Suprapubic skin (tissue), 4 donors: ENCODE measurements at regions not wholly inside any gene's neighbourhood (a gene's known extent, or its start where the extent isn't known, plus 50 kb on each side); places are given as distances from the start of the nearest gene placed in this dataset.

Experiments
- DNase-seq, 2 donors: peaks; one replicate each; pipeline ENCODE4 v3.0.0-alpha.2; 2019; ENCODE audit warnings: low spot score in 2 of 2
- H3K27ac ChIP-seq: fragments of 200-600 bp; sonication (generic); one replicate; pipeline ENCODE4 v1.5.1; 2019
- H3K27me3 ChIP-seq: fragments of 200-600 bp; sonication (generic); one replicate; pipeline ENCODE4 v1.5.1; 2019
- H3K36me3 ChIP-seq: fragments of 200-600 bp; sonication (generic); one replicate; pipeline ENCODE4 v1.5.1; 2019
- H3K4me1 ChIP-seq: fragments of 200-600 bp; sonication (generic); one replicate; pipeline ENCODE4 v1.5.1; 2019
- H3K4me3 ChIP-seq: fragments of 200-600 bp; sonication (generic); one replicate; pipeline ENCODE4 v1.5.1; 2019; ENCODE audit warnings: mild to moderate bottlenecking
- H3K9me3 ChIP-seq: fragments of 200-600 bp; sonication (generic); one replicate; pipeline ENCODE4 v1.5.1; 2019
- EP300 ChIP-seq: sonication (generic); formaldehyde crosslinking; IDR thresholded peaks from one replicate; pipeline ENCODE4 v1.6.1; 2017; ENCODE audit warnings: antibody characterized with exemption
- POLR2A ChIP-seq, 2 donors: fragments of 450-650 bp; IDR thresholded peaks; one replicate each; pipeline ENCODE4 v1.6.1; 2017; ENCODE audit warnings: antibody characterized with exemption in 2 of 2, mild to moderate bottlenecking in 2 of 2, moderate library complexity in 2 of 2
- POLR2AphosphoS5 ChIP-seq, 3 donors: sonication (generic); formaldehyde crosslinking; IDR thresholded peaks; one replicate each; pipeline ENCODE4 v1.6.1; 2017; ENCODE audit warnings: antibody characterized with exemption in 3 of 3
- WGBS: methylation state at CpG from one replicate; pipeline ENCODE4 v1.1.5; 2018; 5-methylcytosine and 5-hydroxymethylcytosine counted together
- TF ChIP-seq, protein P1 (sequence below), 2 donors: fragments of 200-600 bp in 1 of 2; fragments of 450-650 bp in 1 of 2; sonication (generic) in 1 of 2; IDR thresholded peaks; one replicate each; pipeline ENCODE4 v1.5.1; 2016 to 2019; ENCODE audit warnings: antibody characterized with exemption in 2 of 2, mild to moderate bottlenecking in 1 of 2, moderate library complexity in 1 of 2

- Histone ChIP-seq H3K36me3 (no peaks in the 10 kb centered on the region), H3K27me3 (no peaks in the 10 kb centered on the region), H3K9me3 (no peaks in the 10 kb centered on the region), H3K4me1 (peaks cover 3% of the 10 kb centered on the region), H3K27ac (no peak overlapping the region), H3K4me3 (no peak overlapping the region)
- TF ChIP-seq, protein P1, sequence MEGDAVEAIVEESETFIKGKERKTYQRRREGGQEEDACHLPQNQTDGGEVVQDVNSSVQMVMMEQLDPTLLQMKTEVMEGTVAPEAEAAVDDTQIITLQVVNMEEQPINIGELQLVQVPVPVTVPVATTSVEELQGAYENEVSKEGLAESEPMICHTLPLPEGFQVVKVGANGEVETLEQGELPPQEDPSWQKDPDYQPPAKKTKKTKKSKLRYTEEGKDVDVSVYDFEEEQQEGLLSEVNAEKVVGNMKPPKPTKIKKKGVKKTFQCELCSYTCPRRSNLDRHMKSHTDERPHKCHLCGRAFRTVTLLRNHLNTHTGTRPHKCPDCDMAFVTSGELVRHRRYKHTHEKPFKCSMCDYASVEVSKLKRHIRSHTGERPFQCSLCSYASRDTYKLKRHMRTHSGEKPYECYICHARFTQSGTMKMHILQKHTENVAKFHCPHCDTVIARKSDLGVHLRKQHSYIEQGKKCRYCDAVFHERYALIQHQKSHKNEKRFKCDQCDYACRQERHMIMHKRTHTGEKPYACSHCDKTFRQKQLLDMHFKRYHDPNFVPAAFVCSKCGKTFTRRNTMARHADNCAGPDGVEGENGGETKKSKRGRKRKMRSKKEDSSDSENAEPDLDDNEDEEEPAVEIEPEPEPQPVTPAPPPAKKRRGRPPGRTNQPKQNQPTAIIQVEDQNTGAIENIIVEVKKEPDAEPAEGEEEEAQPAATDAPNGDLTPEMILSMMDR (IDR thresholded peaks at IDR 0.05) = peak; percentile 2 to 40
- TF ChIP-seq EP300 (no peak), POLR2A (IDR thresholded peaks at IDR 0.05) (no peak)
- WGBS = 22% methylated on average over 9 of the region's 9 CpGs
- no peak for DNase-seq
Observed at GRCh38 chr12:98424726-98425401, 90.5 kb upstream of the TMPO start.

- no peaks in the 10 kb centered on the region for H3K9me3 ChIP-seq
- no peak overlapping the region for H3K4me3 ChIP-seq
- DNase-seq = no peak
- no peaks in the 10 kb centered on the region for H3K27me3 ChIP-seq
- 82% methylated on average over 4 of the region's 4 CpGs for WGBS
- peaks cover 3% of the 10 kb centered on the region for H3K4me1 ChIP-seq
- TF ChIP-seq EP300 = no peak
- no peak for TF ChIP-seq POLR2A (IDR thresholded peaks at IDR 0.05)
- no peak for TF ChIP-seq POLR2AphosphoS5 (IDR thresholded peaks at IDR 0.05)
- TF ChIP-seq, protein P1 (IDR thresholded peaks at IDR 0.05) = no peak
- no peak overlapping the region for H3K27ac ChIP-seq
- no peaks in the 10 kb centered on the region for H3K36me3 ChIP-seq
Observed at GRCh38 chr12:98425859-98426258, 89.5 kb upstream of the TMPO start.

- H3K4me3 ChIP-seq = no peak overlapping the region
- peaks cover 4% of the 10 kb centered on the region for H3K9me3 ChIP-seq
- no peaks in the 10 kb centered on the region for H3K27me3 ChIP-seq
- H3K36me3 ChIP-seq = no peaks in the 10 kb centered on the region
- WGBS = 89% methylated on average over 3 of the region's 3 CpGs
- TF ChIP-seq EP300 (no peak), POLR2A (IDR thresholded peaks at IDR 0.05) (no peak), POLR2AphosphoS5 (IDR thresholded peaks at IDR 0.05) (no peak)
- TF ChIP-seq, protein P1 (IDR thresholded peaks at IDR 0.05) = no peak
- no peak for DNase-seq
- H3K27ac ChIP-seq = no peak overlapping the region
- H3K4me1 ChIP-seq = no peaks in the 10 kb centered on the region
Observed at GRCh38 chr12:98431089-98431488, 84.3 kb upstream of the TMPO start.

DNA sequence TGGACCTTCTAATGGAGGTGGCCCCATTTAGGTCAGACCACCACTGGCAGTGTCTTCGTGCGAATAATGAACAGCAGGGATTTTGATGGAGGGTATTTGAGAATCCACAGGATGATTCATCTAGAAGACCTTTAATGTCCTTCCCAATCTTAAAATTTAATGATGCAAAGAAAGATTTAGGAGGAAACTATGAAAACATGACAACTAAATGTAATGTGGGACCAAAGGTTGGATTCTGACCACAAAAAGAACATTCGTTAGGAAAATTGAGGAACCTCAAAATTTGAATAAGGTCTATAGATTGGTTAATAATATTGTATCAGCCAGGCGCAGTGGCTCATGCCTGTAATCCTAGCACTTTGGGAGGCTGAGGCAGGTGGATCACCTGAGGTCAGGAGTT lies 78.2 kb upstream of the TMPO start:
- Histone ChIP-seq H3K4me1 (peaks cover 20% of the 10 kb centered on the region), H3K27ac (no peak overlapping the region), H3K36me3 (no peaks in the 10 kb centered on the region), H3K9me3 (peaks cover 4% of the 10 kb centered on the region), H3K27me3 (no peaks in the 10 kb centered on the region), H3K4me3 (no peak overlapping the region)
- no peak for TF ChIP-seq EP300
- TF ChIP-seq, protein P1 (IDR thresholded peaks at IDR 0.05) = no peak
- no peak for TF ChIP-seq POLR2AphosphoS5 (IDR thresholded peaks at IDR 0.05)
- TF ChIP-seq POLR2A (IDR thresholded peaks at IDR 0.05) = no peak
- WGBS = 95% methylated on average over 4 of the region's 4 CpGs
- no peak for DNase-seq

DNA sequence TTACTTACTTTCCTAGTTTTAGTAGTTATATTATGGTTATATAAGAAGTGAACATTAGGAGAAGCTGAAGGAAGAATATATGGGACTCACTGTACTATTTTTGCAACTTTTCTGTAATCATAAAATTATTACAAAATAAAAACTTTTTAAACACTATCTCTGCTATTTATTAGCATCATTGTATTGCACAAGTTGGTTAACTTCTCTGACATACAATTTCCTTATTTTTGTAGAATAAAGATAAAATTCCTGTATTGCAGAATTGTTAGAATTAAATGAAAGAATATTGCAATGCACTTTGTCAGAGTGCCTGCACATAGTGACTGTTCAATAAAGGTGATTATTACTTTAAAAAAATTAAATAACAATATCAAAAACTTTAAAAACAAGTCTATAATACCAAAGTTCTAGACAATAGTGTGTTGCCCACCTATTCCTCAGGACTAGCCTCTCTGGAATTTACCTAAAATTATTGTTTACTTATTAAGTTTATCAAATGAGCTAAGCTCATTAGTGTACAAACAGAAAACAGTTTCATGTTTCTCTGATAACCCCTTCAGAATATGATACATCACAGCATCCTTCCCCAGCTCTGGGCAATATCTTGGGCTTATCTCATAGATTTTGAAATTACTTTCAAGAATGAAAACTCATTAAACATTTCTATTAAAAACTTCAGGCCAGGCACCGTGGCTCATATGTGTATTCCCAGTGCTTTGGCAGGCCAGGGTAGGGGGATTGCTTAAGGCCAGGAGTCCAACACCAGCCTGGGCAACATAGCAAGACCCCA lies 77.4 kb upstream of the TMPO start:
- H3K27me3 ChIP-seq = no peaks in the 10 kb centered on the region
- TF ChIP-seq POLR2AphosphoS5 (IDR thresholded peaks at IDR 0.05) = no peak
- no peak for DNase-seq
- H3K4me1 ChIP-seq = peaks cover 20% of the 10 kb centered on the region
- H3K9me3 ChIP-seq = peaks cover 4% of the 10 kb centered on the region
- H3K27ac ChIP-seq = no peak overlapping the region
- no peaks in the 10 kb centered on the region for H3K36me3 ChIP-seq
- no peak overlapping the region for H3K4me3 ChIP-seq
- 92% methylated on average over 1 of the region's 1 CpG for WGBS
